Nephron (organoid): ENCODE measurements at regions not wholly inside any gene's neighbourhood (a gene's known extent, or its start where the extent isn't known, plus 50 kb on each side); places are given as distances from the start of the nearest gene placed in this dataset.

Experiments
- H3K27ac Mint-ChIP-seq, 3 experiments: 2 replicates each; pipeline ENCODE4 v1.8.0; 2020; ENCODE audit warnings: mixed read lengths in 3 of 3, mild to moderate bottlenecking in 2 of 3, moderate library complexity in 1 of 3
- H3K27me3 Mint-ChIP-seq: 2 replicates; pipeline ENCODE4 v1.8.0; 2021; ENCODE audit warnings: low read depth, mild to moderate bottlenecking, moderate library complexity, mixed read lengths
- H3K36me3 Mint-ChIP-seq: 2 replicates; pipeline ENCODE4 v1.8.0; 2020; ENCODE audit warnings: low read depth, mixed read lengths
- H3K4me1 Mint-ChIP-seq: 2 replicates; pipeline ENCODE4 v1.8.0; 2020; ENCODE audit warnings: mixed read lengths
- H3K4me3 Mint-ChIP-seq, 3 experiments: 2 replicates each; pipeline ENCODE4 v1.8.0; 2020; ENCODE audit warnings: mild to moderate bottlenecking in 3 of 3, mixed read lengths in 3 of 3, moderate library complexity in 2 of 3
- H3K9me3 Mint-ChIP-seq: 2 replicates; pipeline ENCODE4 v1.8.0; 2020; ENCODE audit warnings: mixed read lengths
- CTCF ChIP-seq, 3 experiments: fragments of 200-600 bp; sonication (generic); IDR thresholded peaks; one replicate each; pipeline ENCODE4 v1.5.0; 2021; ENCODE audit warnings: antibody characterized with exemption in 3 of 3; ENCODE audit not compliant: unreplicated experiment in 3 of 3

- H3K9me3 Mint-ChIP-seq = no peaks in the 10 kb centered on the region
- peak overlapping the region; percentile 82 to 93 (median 87) for H3K27ac Mint-ChIP-seq
- TF ChIP-seq CTCF (IDR thresholded peaks at IDR 0.05; ENCODE audit: unreplicated experiment in 3 of 3) = no peak
- H3K4me1 Mint-ChIP-seq = peaks cover 63% of the 10 kb centered on the region
- no peaks in the 10 kb centered on the region for H3K36me3 Mint-ChIP-seq
- H3K27me3 Mint-ChIP-seq = peaks cover 6% of the 10 kb centered on the region
- no peak overlapping the region for H3K4me3 Mint-ChIP-seq
These were observed 298.2 kb upstream of the ZNF608 start for GRCh38 chr5:125044491-125045282.

- peaks cover 6% of the 10 kb centered on the region for H3K27me3 Mint-ChIP-seq
- H3K9me3 Mint-ChIP-seq = no peaks in the 10 kb centered on the region
- H3K4me1 Mint-ChIP-seq = peaks cover 69% of the 10 kb centered on the region
- no peaks in the 10 kb centered on the region for H3K36me3 Mint-ChIP-seq
- peak overlapping the region in 2 of 3 experiments; percentile 82 to 87 for H3K27ac Mint-ChIP-seq
- no peak overlapping the region for H3K4me3 Mint-ChIP-seq
- no peak for TF ChIP-seq CTCF (IDR thresholded peaks at IDR 0.05; ENCODE audit: unreplicated experiment in 3 of 3)
These were observed 299.2 kb upstream of the ZNF608 start for GRCh38 chr5:125045646-125046045.

GRCh38 chr5:125046838-125047237 is 300.4 kb upstream of the ZNF608 start:
- Mint-ChIP-seq H3K9me3 (no peaks in the 10 kb centered on the region), H3K4me1 (peaks cover 64% of the 10 kb centered on the region), H3K4me3 (no peak overlapping the region), H3K27ac (no peak overlapping the region), H3K36me3 (no peaks in the 10 kb centered on the region), H3K27me3 (peaks cover 6% of the 10 kb centered on the region)
- no peak for TF ChIP-seq CTCF (IDR thresholded peaks at IDR 0.05; ENCODE audit: unreplicated experiment in 3 of 3)

- TF ChIP-seq CTCF (IDR thresholded peaks at IDR 0.05; ENCODE audit: unreplicated experiment in 3 of 3) = no peak
- Mint-ChIP-seq H3K4me1 (peaks cover 53% of the 10 kb centered on the region), H3K27ac (peak overlapping the region in 1 of 3 experiments; percentile 37), H3K9me3 (no peaks in the 10 kb centered on the region), H3K4me3 (no peak overlapping the region), H3K27me3 (peaks cover 11% of the 10 kb centered on the region), H3K36me3 (no peaks in the 10 kb centered on the region)
These were observed 301.4 kb upstream of the ZNF608 start for GRCh38 chr5:125047871-125048270.

GRCh38 chr5:125049721-125050702 is 303.6 kb upstream of the ZNF608 start:
- peaks cover 32% of the 10 kb centered on the region for H3K4me1 Mint-ChIP-seq
- peak overlapping the region; percentile 23 to 92 (median 42) for H3K27ac Mint-ChIP-seq
- no peaks in the 10 kb centered on the region for H3K36me3 Mint-ChIP-seq
- no peak for TF ChIP-seq CTCF (IDR thresholded peaks at IDR 0.05; ENCODE audit: unreplicated experiment in 3 of 3)
- peaks cover 11% of the 10 kb centered on the region for H3K27me3 Mint-ChIP-seq
- no peak overlapping the region for H3K4me3 Mint-ChIP-seq
- no peaks in the 10 kb centered on the region for H3K9me3 Mint-ChIP-seq
